T-cell (primary cell): ENCODE measurements at regions not wholly inside any gene's neighbourhood (a gene's known extent, or its start where the extent isn't known, plus 50 kb on each side); places are given as distances from the start of the nearest gene placed in this dataset.

Experiments
- ATAC-seq, 4 experiments: fragments of 200-7000 bp in 3 of 4; fragments of 150-1000 bp in 1 of 4; cut with Tn5 transposase; replicated peaks in 1 of 4; 1 replicate in 3 of 4; 2 replicates in 1 of 4; pipeline ENCODE4 v1.10.0; 2021; ENCODE audit warnings: moderate library complexity in 3 of 4, mild to moderate bottlenecking in 2 of 4, moderate number of reproducible peaks in 1 of 4
- CTCF ChIA-PET, 2 donors: fragments of 300-600 bp; sonication (Branson Sonifier 250); formaldehyde crosslinking; loops; one replicate each; lab custom pipeline; 2022; ENCODE audit warnings: antibody characterized with exemption in 2 of 2; lab: Charles Lee
- POLR2A ChIA-PET, 2 donors: fragments of 300-600 bp; sonication (Branson Sonifier 250); formaldehyde crosslinking; loops; one replicate each; lab custom pipeline; 2022; ENCODE audit warnings: antibody characterized with exemption in 2 of 2; lab: Charles Lee
- DNase-seq, 35 experiments: peaks; one replicate each; pipeline versions ENCODE4 v3.0.0 to v3.0.0-alpha.2; 2013 to 2023
- H3K27ac ChIP-seq: one replicate; pipeline ENCODE4 v1.5.1; 2013; ENCODE audit warnings: low read length
- H3K27me3 ChIP-seq, 2 experiments: replicated peaks in 1 of 2; 1 replicate in 1 of 2; 2 replicates in 1 of 2; pipeline versions ENCODE4 v1.6.1 to v1.7.0; 2013; ENCODE audit warnings: low read length in 1 of 2, mixed read lengths in 1 of 2; ENCODE audit not compliant: control insufficient read depth in 2 of 2, insufficient read depth in 2 of 2; ENCODE audit errors: extremely low read depth in 1 of 2
- H3K36me3 ChIP-seq, 2 donors: 1 replicate in 1 of 2; 2 replicates in 1 of 2; pipeline versions ENCODE4 v1.6.1 to v1.7.0; 2013; ENCODE audit warnings: low read length in 1 of 2; ENCODE audit not compliant: control insufficient read depth in 2 of 2, insufficient read depth in 1 of 2; ENCODE audit errors: extremely low read depth in 1 of 2
- H3K4me1 ChIP-seq, 2 experiments: 1 replicate in 1 of 2; 2 replicates in 1 of 2; pipeline versions ENCODE4 v1.6.1 to v1.7.0; 2013; ENCODE audit warnings: low read length in 2 of 2, mixed read lengths in 1 of 2; ENCODE audit not compliant: insufficient read depth in 2 of 2, control insufficient read depth in 1 of 2; ENCODE audit errors: extremely low read depth in 1 of 2
- H3K4me3 ChIP-seq, 2 donors: 1 replicate in 1 of 2; 2 replicates in 1 of 2; pipeline versions ENCODE4 v1.5.1 to v1.7.0; 2013; ENCODE audit warnings: mild to moderate bottlenecking in 2 of 2, low read length in 1 of 2, moderate library complexity in 1 of 2; ENCODE audit not compliant: control insufficient read depth in 1 of 2; ENCODE audit errors: extremely low read depth in 1 of 2
- H3K9me3 ChIP-seq: 2 replicates; pipeline ENCODE4 v1.7.0; 2013
- H3K27ac Mint-ChIP-seq, 2 donors: one replicate each; pipeline ENCODE4 v1.8.0; 2020 to 2021; ENCODE audit warnings: mild to moderate bottlenecking in 2 of 2, mixed read lengths in 2 of 2
- H3K27me3 Mint-ChIP-seq, 2 donors: one replicate each; pipeline ENCODE4 v1.8.0; 2021 to 2022; ENCODE audit warnings: mixed read lengths in 2 of 2
- H3K36me3 Mint-ChIP-seq: one replicate; pipeline ENCODE4 v1.8.0; 2021; ENCODE audit warnings: mixed read lengths
- H3K4me1 Mint-ChIP-seq, 3 donors: one replicate each; pipeline ENCODE4 v1.8.0; 2020 to 2022; ENCODE audit warnings: mixed read lengths in 3 of 3, mild to moderate bottlenecking in 1 of 3
- H3K4me3 Mint-ChIP-seq, 3 donors: one replicate each; pipeline ENCODE4 v1.8.0; 2020 to 2022; ENCODE audit warnings: mild to moderate bottlenecking in 3 of 3, mixed read lengths in 3 of 3, moderate library complexity in 3 of 3
- H3K9me3 Mint-ChIP-seq, 3 donors: one replicate each; pipeline ENCODE4 v1.8.0; 2020 to 2022; ENCODE audit warnings: mixed read lengths in 3 of 3
- WGBS: methylation state at CpG from one replicate; pipeline ENCODE4 v1.1.5; 2013; ENCODE audit warnings: missing lambda C conversion rate; ENCODE audit not compliant: insufficient coverage; 5-methylcytosine and 5-hydroxymethylcytosine counted together

GRCh38 chr15:91482799-91483198 is 370.7 kb upstream of the SLCO3A1 start:
- Histone ChIP-seq H3K9me3 (no peaks in the 10 kb centered on the region), H3K27ac (no peak overlapping the region), H3K36me3 (no peaks in the 10 kb centered on the region), H3K4me3 (no peak overlapping the region), H3K4me1 (peaks cover 13 to 22% of the 10 kb centered on the region in 2 experiments), H3K27me3 (no peaks in the 10 kb centered on the region)
- H3K4me3 Mint-ChIP-seq: peak overlapping the region in 1 of 3 donors; percentile 34
- ATAC-seq: peak; percentile 83 to 96 (median 90)
- peak in 7 of 35 experiments; percentile 6 to 44 (median 12) for DNase-seq
- H3K27ac Mint-ChIP-seq: peak overlapping the region; percentile 86 to 90
- 0% methylated on average over 1 of the region's 1 CpG for WGBS
- peaks cover 4% of the 10 kb centered on the region for H3K36me3 Mint-ChIP-seq
- peaks cover 52 to 74% (median 71%) of the 10 kb centered on the region in 3 donors for H3K4me1 Mint-ChIP-seq
- POLR2A ChIA-PET: no interaction called here
- CTCF ChIA-PET: interaction anchor here in 1 of 2 donors (0.8 to 1.0 kb wide), 3 partner anchors 8 to 223 kb away, joined by 3 read pairs; no protein-coding TSS in a partner anchor
- peaks cover 0 to 4% (median 0%) of the 10 kb centered on the region in 3 donors for H3K9me3 Mint-ChIP-seq
- no peaks in the 10 kb centered on the region for H3K27me3 Mint-ChIP-seq

GRCh38 chr15:91484141-91484540 is 369.4 kb upstream of the SLCO3A1 start:
- no peak for DNase-seq
- peaks cover 0 to 8% (median 0%) of the 10 kb centered on the region in 3 donors for H3K9me3 Mint-ChIP-seq
- peaks cover 4% of the 10 kb centered on the region for H3K36me3 Mint-ChIP-seq
- no peaks in the 10 kb centered on the region for H3K9me3 ChIP-seq
- H3K27ac Mint-ChIP-seq: peak overlapping the region in 1 of 2 donors; percentile 56
- CTCF ChIA-PET: no interaction called here
- H3K4me1 Mint-ChIP-seq: peaks cover 44 to 64% (median 62%) of the 10 kb centered on the region in 3 donors
- H3K27me3 ChIP-seq: no peaks in the 10 kb centered on the region
- H3K4me3 ChIP-seq: no peak overlapping the region
- no CpG with 5 or more reads among the region's 1 CpG for WGBS
- peaks cover 7 to 22% of the 10 kb centered on the region in 2 experiments for H3K4me1 ChIP-seq
- POLR2A ChIA-PET: no interaction called here
- no peaks in the 10 kb centered on the region for H3K36me3 ChIP-seq
- no peaks in the 10 kb centered on the region for H3K27me3 Mint-ChIP-seq
- no peak for ATAC-seq
- peak overlapping the region in 1 of 3 donors; percentile 44 for H3K4me3 Mint-ChIP-seq
- no peak overlapping the region for H3K27ac ChIP-seq

- Histone ChIP-seq H3K4me1 (peaks cover 0 to 7% of the 10 kb centered on the region in 2 experiments), H3K27ac (no peak overlapping the region), H3K27me3 (no peaks in the 10 kb centered on the region), H3K4me3 (no peak overlapping the region), H3K9me3 (no peaks in the 10 kb centered on the region), H3K36me3 (no peaks in the 10 kb centered on the region)
- ChIA-PET CTCF (interaction anchor here in 1 of 2 donors (0.8 kb wide), 1 partner anchor 10 kb away, joined by 3 read pairs; no protein-coding TSS in a partner anchor), POLR2A (no interaction called here)
- Mint-ChIP-seq H3K27me3 (no peaks in the 10 kb centered on the region), H3K9me3 (peaks cover 0 to 3% (median 0%) of the 10 kb centered on the region in 3 donors), H3K27ac (no peak overlapping the region), H3K4me3 (no peak overlapping the region), H3K36me3 (peaks cover 4% of the 10 kb centered on the region), H3K4me1 (peaks cover 18 to 27% (median 23%) of the 10 kb centered on the region in 3 donors)
- WGBS: 92% methylated on average over 1 of the region's 4 CpGs
- DNase-seq (no peak), ATAC-seq (no peak)
Observed at GRCh38 chr15:91488452-91488851, 365.1 kb upstream of the SLCO3A1 start.

- Histone ChIP-seq H3K27me3 (no peaks in the 10 kb centered on the region), H3K4me1 (no peaks in the 10 kb centered on the region), H3K36me3 (no peaks in the 10 kb centered on the region), H3K4me3 (no peak overlapping the region), H3K27ac (no peak overlapping the region), H3K9me3 (no peaks in the 10 kb centered on the region)
- no peak for ATAC-seq
- CTCF ChIA-PET: no interaction called here
- Mint-ChIP-seq H3K9me3 (peaks cover 0 to 3% (median 0%) of the 10 kb centered on the region in 3 donors), H3K27ac (no peak overlapping the region), H3K36me3 (peaks cover 2% of the 10 kb centered on the region), H3K27me3 (no peaks in the 10 kb centered on the region), H3K4me3 (no peak overlapping the region), H3K4me1 (peaks cover 4 to 11% (median 5%) of the 10 kb centered on the region in 3 donors)
- no CpG with 5 or more reads among the region's 2 CpGs for WGBS
- no peak for DNase-seq
- POLR2A ChIA-PET: no interaction called here
Observed at GRCh38 chr15:91490211-91490610, 363.3 kb upstream of the SLCO3A1 start.

GRCh38 chr15:91491101-91491950 is 362.2 kb upstream of the SLCO3A1 start:
- ATAC-seq: peak in 1 of 4 experiments; percentile 42
- H3K27me3 ChIP-seq: no peaks in the 10 kb centered on the region
- H3K36me3 ChIP-seq: no peaks in the 10 kb centered on the region
- no peaks in the 10 kb centered on the region for H3K9me3 ChIP-seq
- no peak overlapping the region for H3K4me3 ChIP-seq
- Mint-ChIP-seq H3K27ac (peak overlapping the region in 1 of 2 donors; percentile 36), H3K4me3 (no peak overlapping the region), H3K9me3 (peaks cover 0 to 3% (median 0%) of the 10 kb centered on the region in 3 donors), H3K4me1 (peaks cover 0 to 7% (median 4%) of the 10 kb centered on the region in 3 donors), H3K36me3 (no peaks in the 10 kb centered on the region), H3K27me3 (no peaks in the 10 kb centered on the region)
- ChIA-PET CTCF (interaction anchor here in 1 of 2 donors (0.6 to 0.8 kb wide), 2 partner anchors 9 to 18 kb away, joined by 3 read pairs; no protein-coding TSS in a partner anchor), POLR2A (no interaction called here)
- WGBS: no CpG with 5 or more reads among the region's 6 CpGs
- peak in 8 of 35 experiments; percentile 5 to 43 (median 24) for DNase-seq
- H3K4me1 ChIP-seq: no peaks in the 10 kb centered on the region
- H3K27ac ChIP-seq: peak overlapping the region; percentile 24

GRCh38 chr15:91496754-91497691 is 356.5 kb upstream of the SLCO3A1 start:
- Histone ChIP-seq H3K36me3 (no peaks in the 10 kb centered on the region), H3K27ac (no peak overlapping the region), H3K4me3 (no peak overlapping the region), H3K9me3 (no peaks in the 10 kb centered on the region), H3K27me3 (no peaks in the 10 kb centered on the region), H3K4me1 (no peaks in the 10 kb centered on the region)
- DNase-seq: no peak
- peaks cover 0 to 13% (median 3%) of the 10 kb centered on the region in 3 donors for H3K4me1 Mint-ChIP-seq
- H3K4me3 Mint-ChIP-seq: no peak overlapping the region
- ChIA-PET POLR2A (no interaction called here), CTCF (no interaction called here)
- no peak overlapping the region for H3K27ac Mint-ChIP-seq
- H3K9me3 Mint-ChIP-seq: no peaks in the 10 kb centered on the region
- 100% methylated on average over 2 of the region's 4 CpGs for WGBS
- H3K27me3 Mint-ChIP-seq: no peaks in the 10 kb centered on the region
- no peak for ATAC-seq
- H3K36me3 Mint-ChIP-seq: no peaks in the 10 kb centered on the region
